ENCODE measurements at regions not wholly inside any gene's neighbourhood (a gene's known extent, or its start where the extent isn't known, plus 50 kb on each side); places are given as distances from the start of the nearest gene placed in this dataset.
"Not testable (repeated sequence)": the region's sequence is repeated elsewhere in the genome, so short reads cannot be mapped to it uniquely, and the experiment has no call there.

DNA sequence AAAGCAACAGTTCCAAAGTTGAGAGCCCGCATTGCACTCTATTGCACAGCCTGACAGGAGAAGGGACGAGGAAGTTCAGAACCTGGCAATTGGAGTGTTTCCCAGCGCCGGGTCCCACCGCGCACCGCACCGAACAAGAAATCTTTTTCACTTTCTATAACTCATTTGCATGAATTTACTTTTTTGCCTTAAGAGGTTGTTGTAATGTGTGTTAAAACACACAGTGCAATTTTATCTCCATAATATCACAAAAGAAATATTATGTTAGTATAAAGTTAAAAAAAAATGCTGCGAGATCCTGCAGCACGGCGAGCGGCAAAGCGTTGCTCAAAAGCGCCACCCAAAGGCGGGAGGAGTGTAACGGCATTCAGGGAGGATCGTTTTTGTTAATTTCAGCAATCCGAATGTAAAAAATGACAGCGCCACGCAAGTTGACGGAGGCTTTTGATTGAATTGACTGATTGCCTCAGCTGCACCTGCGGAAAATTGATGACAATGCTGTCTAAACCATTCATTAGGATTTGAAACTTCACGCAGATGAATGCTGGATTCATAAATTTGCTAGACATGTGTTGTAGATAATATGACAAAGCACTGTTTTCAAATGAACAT lies 303.6 kb upstream of the ZNF507 start:
- H3K4me3 ChIP-seq: no peak overlapping the region
- no peaks in the 10 kb centered on the region for H3K36me3 ChIP-seq (replicated peaks)
- H3K9me3 ChIP-seq: no peaks in the 10 kb centered on the region
- peaks cover 31% of the 10 kb centered on the region for H3K27me3 ChIP-seq (ENCODE audit: low read depth)
- in situ Hi-C loops (cut with MboI; ENCODE audit: low sequenced_read_pairs): loop anchor here (25.0 kb wide), 1 partner anchor 1354 kb away; no protein-coding TSS in a partner anchor
- H3K4me1 ChIP-seq: no peaks in the 10 kb centered on the region
- peak; percentile 62 to 68 for DNase-seq (ENCODE audit: low spot score in 2 of 2)

DNA sequence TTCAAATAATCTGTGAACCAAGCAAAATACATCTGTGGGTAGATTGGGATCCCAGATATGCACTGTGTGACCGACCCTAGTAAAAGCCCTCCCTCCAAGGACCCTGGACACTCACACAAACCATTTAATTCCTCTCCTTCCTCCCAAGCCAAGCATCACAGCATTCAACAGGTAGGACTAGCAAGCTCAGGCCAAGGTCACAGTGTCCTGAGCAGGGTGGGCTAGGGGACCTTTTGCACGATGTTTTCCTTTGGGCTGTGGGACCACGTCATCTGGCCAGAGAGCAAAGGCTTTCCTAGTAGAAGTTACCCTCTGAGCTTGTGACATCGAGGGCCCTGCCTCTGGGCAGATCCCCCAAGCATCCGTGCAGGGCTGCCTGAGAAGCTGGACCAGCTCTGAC lies 297.6 kb upstream of the ZNF507 start:
- no peaks in the 10 kb centered on the region for H3K36me3 ChIP-seq (replicated peaks)
- DNase-seq (ENCODE audit: low spot score in 2 of 2): no peak
- in situ Hi-C loops (cut with MboI; ENCODE audit: low sequenced_read_pairs): loop anchor here (25.0 kb wide), 1 partner anchor 1360 kb away; no protein-coding TSS in a partner anchor

DNA sequence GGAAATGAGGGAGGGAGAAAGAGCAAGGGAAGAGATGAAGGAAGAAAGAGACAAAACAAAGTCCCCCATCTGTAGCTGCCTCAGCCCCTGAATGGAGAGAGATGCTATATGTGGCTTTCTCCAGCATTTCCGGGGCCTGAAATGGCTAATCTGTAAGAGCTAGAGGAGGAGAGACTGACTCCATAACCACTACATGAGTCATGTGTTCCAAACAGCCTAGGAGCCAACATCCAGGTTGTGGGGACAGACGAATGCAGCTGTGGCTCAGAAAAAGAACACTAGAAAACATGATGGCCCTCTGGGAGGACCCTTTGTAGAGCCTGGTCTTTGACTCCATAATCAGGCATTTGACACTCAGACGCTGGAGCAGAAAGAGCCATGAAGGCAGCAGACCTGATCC lies 292.0 kb upstream of the ZNF507 start:
- in situ Hi-C loops (cut with MboI; ENCODE audit: low sequenced_read_pairs): no loop called here

More for the DNA sequence above, 297.6 kb upstream of the ZNF507 start:
- Histone ChIP-seq H3K4me1 (no peaks in the 10 kb centered on the region), H3K27me3 (ENCODE audit: low read depth) (0 out of 2 replicates have a peak, but pooled peaks cover 2% of the 10 kb centered on the region), H3K9me3 (no peaks in the 10 kb centered on the region), H3K4me3 (no peak overlapping the region)

DNA sequence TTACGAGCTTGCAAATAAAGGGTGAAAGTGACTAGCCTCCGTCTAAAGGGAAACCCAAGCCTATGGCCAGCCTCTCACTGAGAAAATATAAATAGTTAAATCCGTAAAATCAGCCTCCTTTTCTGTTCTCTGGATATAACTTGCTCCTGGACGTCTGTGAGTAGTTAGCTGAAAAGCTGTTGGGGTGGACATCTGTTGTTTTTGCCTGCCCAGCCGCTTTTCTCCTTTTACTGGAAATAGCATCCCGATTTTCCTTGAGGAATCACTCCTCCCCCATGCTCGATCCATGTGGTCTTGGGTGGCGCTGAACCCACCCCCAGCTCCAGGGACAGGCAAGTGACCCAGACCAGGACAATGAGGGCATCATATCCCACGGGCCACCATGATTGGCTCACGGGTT lies 291.5 kb upstream of the ZNF507 start:
- Histone ChIP-seq H3K9me3 (no peaks in the 10 kb centered on the region), H3K4me1 (no peaks in the 10 kb centered on the region), H3K27me3 (ENCODE audit: low read depth) (no peaks in the 10 kb centered on the region), H3K36me3 (replicated peaks) (no peaks in the 10 kb centered on the region), H3K4me3 (no peak overlapping the region)
- in situ Hi-C loops (cut with MboI; ENCODE audit: low sequenced_read_pairs): no loop called here
- DNase-seq (ENCODE audit: low spot score in 2 of 2): no peak

More for the DNA sequence above, 292.0 kb upstream of the ZNF507 start:
- H3K4me1 ChIP-seq: no peaks in the 10 kb centered on the region
- H3K9me3 ChIP-seq: no peaks in the 10 kb centered on the region
- H3K27me3 ChIP-seq (ENCODE audit: low read depth): no peaks in the 10 kb centered on the region
- no peaks in the 10 kb centered on the region for H3K36me3 ChIP-seq (replicated peaks)
- no peak overlapping the region for H3K4me3 ChIP-seq
- no peak for DNase-seq (ENCODE audit: low spot score in 2 of 2)

- in situ Hi-C loops (cut with MboI; ENCODE audit: low sequenced_read_pairs): no loop called here
- H3K4me3 ChIP-seq: no peak overlapping the region
- H3K9me3 ChIP-seq: no peaks in the 10 kb centered on the region
- H3K4me1 ChIP-seq: no peaks in the 10 kb centered on the region
- no peaks in the 10 kb centered on the region for H3K36me3 ChIP-seq (replicated peaks)
- no peaks in the 10 kb centered on the region for H3K27me3 ChIP-seq (ENCODE audit: low read depth)
- DNase-seq (ENCODE audit: low spot score in 2 of 2): no peak
Observed at GRCh38 chr19:32058131-32058530, 287.3 kb upstream of the ZNF507 start.

DNA sequence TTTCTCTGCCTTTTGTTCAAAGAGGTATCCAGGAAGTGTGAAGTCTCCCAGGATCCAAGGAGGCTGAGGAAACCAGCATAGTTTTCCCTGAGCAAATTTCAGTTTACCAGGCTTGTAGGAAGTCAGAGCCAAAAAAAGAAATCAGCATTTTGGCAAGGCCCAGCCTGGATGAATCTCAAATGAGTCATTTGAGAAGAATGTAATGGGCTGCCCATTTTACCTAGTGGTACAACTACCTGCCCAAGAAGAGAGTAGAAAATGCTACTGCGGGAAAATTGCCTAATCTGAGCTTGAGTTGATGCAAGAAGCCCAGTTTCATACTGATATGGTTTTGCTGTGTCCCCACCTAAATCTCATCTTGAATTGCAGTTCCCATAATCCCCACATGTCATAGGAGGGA lies 284.1 kb upstream of the ZNF507 start:
- H3K4me1 ChIP-seq: no peaks in the 10 kb centered on the region
- in situ Hi-C loops (cut with MboI; ENCODE audit: low sequenced_read_pairs): no loop called here
- DNase-seq (ENCODE audit: low spot score in 2 of 2): no peak
- peaks cover 2% of the 10 kb centered on the region for H3K27me3 ChIP-seq (ENCODE audit: low read depth)
- H3K4me3 ChIP-seq: no peak overlapping the region
- no peaks in the 10 kb centered on the region for H3K36me3 ChIP-seq (replicated peaks)
- H3K9me3 ChIP-seq: no peaks in the 10 kb centered on the region

- H3K27me3 ChIP-seq (ENCODE audit: low read depth): peaks cover 2% of the 10 kb centered on the region
- no peaks in the 10 kb centered on the region for H3K4me1 ChIP-seq
- in situ Hi-C loops (cut with MboI; ENCODE audit: low sequenced_read_pairs): no loop called here
- H3K9me3 ChIP-seq: no peaks in the 10 kb centered on the region
- DNase-seq (ENCODE audit: low spot score in 2 of 2): no peak
- no peak overlapping the region for H3K4me3 ChIP-seq
- no peaks in the 10 kb centered on the region for H3K36me3 ChIP-seq (replicated peaks)
Observed at GRCh38 chr19:32063601-32064000, 281.8 kb upstream of the ZNF507 start.

DNA sequence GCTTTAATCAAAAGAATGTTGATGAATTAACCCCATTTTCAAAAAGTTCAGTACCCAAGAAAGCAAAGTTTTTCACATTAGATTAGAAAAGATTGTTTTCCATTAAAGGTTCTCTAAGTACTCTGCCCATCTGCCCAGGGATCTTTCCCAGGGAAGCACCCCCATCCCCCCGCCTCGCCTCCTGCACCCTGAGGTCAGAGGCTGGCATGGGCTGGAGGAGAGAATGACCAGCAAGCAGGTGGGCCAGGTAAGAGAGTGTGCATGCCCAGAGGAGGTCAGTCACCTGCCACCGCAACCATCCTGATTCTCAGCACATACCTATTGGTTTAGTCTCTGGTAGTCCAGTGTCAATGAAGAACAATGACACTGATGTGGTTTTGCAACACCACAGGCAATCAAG lies 279.4 kb upstream of the ZNF507 start:
- peaks cover 2% of the 10 kb centered on the region for H3K27me3 ChIP-seq (ENCODE audit: low read depth)
- no peak overlapping the region for H3K4me3 ChIP-seq
- in situ Hi-C loops (cut with MboI; ENCODE audit: low sequenced_read_pairs): no loop called here
- H3K4me1 ChIP-seq: no peaks in the 10 kb centered on the region
- H3K9me3 ChIP-seq: no peaks in the 10 kb centered on the region
- no peak for DNase-seq (ENCODE audit: low spot score in 2 of 2)
- no peaks in the 10 kb centered on the region for H3K36me3 ChIP-seq (replicated peaks)

GRCh38 chr19:32067685-32068084 lies 277.7 kb upstream of the ZNF507 start:
- H3K4me1 ChIP-seq: no peaks in the 10 kb centered on the region
- no peaks in the 10 kb centered on the region for H3K36me3 ChIP-seq (replicated peaks)
- H3K27me3 ChIP-seq (ENCODE audit: low read depth): peaks cover 2% of the 10 kb centered on the region
- no peak overlapping the region for H3K4me3 ChIP-seq
- in situ Hi-C loops (cut with MboI; ENCODE audit: low sequenced_read_pairs): no loop called here
- peak in 1 of 2 experiments; percentile 21 for DNase-seq (ENCODE audit: low spot score in 2 of 2)
- no peaks in the 10 kb centered on the region for H3K9me3 ChIP-seq

- Histone ChIP-seq H3K9me3 (no peaks in the 10 kb centered on the region), H3K36me3 (replicated peaks) (no peaks in the 10 kb centered on the region), H3K4me3 (no peak overlapping the region), H3K27me3 (ENCODE audit: low read depth) (peaks cover 2% of the 10 kb centered on the region), H3K4me1 (no peaks in the 10 kb centered on the region)
- DNase-seq (ENCODE audit: low spot score in 2 of 2): no peak
- in situ Hi-C loops (cut with MboI; ENCODE audit: low sequenced_read_pairs): no loop called here
Observed at GRCh38 chr19:32068793-32069192, 276.6 kb upstream of the ZNF507 start.

DNA sequence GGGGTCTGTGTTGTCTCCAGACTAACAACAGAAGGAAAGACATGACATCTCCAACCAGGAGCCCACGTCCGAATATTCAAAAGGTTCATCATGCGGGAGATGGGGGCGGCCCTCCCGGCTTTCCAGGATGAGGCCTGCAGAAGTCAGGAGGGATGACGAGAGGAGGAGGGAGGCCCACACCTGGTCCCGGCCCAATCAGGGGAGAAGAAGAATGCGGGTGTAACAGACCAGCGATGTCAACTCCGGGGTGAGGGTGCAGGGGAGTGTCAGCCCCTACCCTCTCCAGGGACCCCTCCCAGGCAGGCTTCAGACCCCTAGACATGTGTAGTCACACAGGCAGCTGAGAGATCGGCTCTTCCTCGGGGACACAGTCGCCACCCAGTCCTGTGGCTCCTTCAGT lies 275.3 kb upstream of the ZNF507 start:
- Histone ChIP-seq H3K4me3 (no peak overlapping the region), H3K36me3 (replicated peaks) (no peaks in the 10 kb centered on the region), H3K4me1 (no peaks in the 10 kb centered on the region), H3K9me3 (no peaks in the 10 kb centered on the region), H3K27me3 (ENCODE audit: low read depth) (no peaks in the 10 kb centered on the region; the same call in 1 of the 2 replicates)
- in situ Hi-C loops (cut with MboI; ENCODE audit: low sequenced_read_pairs): no loop called here
- DNase-seq (ENCODE audit: low spot score in 2 of 2): no peak

- Histone ChIP-seq H3K4me1 (no peaks in the 10 kb centered on the region), H3K27me3 (ENCODE audit: low read depth) (no peaks in the 10 kb centered on the region), H3K9me3 (no peaks in the 10 kb centered on the region), H3K4me3 (no peak overlapping the region), H3K36me3 (replicated peaks) (no peaks in the 10 kb centered on the region)
- in situ Hi-C loops (cut with MboI; ENCODE audit: low sequenced_read_pairs): no loop called here
- no peak for DNase-seq (ENCODE audit: low spot score in 2 of 2)
Observed at GRCh38 chr19:32082028-32082427, 263.4 kb upstream of the ZNF507 start.

DNA sequence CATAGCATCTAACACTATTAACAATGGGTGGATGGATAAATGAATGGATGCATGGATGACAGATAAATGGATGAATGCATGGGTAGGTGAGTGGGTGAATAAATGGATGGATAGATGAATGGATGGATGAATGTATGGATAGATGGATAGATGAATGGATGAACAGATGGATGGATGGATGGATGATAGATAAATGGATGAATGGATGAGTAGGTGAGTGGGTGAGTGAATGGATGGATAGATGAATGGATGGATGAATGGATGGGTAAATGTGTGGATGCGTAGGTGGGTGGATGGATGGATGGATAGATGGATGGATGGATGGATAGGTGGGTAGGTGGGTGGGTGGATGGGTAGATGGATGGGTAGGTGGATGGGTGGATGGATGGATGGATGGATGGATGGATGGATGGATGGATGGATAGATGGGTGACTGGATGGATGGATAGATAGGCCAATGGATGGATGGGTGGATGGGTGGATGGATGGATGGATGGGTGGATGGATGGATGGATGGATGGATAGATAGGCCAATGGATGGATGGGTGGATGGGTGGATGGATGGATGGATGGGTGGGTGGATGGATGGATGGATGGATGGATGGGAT lies 260.6 kb upstream of the ZNF507 start:
- H3K9me3 ChIP-seq; in situ Hi-C loops (cut with MboI; ENCODE audit: low sequenced_read_pairs); DNase-seq (ENCODE audit: low spot score in 2 of 2); H3K4me3 ChIP-seq; H3K27me3 ChIP-seq (ENCODE audit: low read depth); H3K4me1 ChIP-seq; H3K36me3 ChIP-seq (replicated peaks): not testable (repeated sequence)

- in situ Hi-C loops (cut with MboI; ENCODE audit: low sequenced_read_pairs): no loop called here
Observed at GRCh38 chr19:32091241-32091640, 254.2 kb upstream of the ZNF507 start.

More at GRCh38 chr19:32091241-32091640, 254.2 kb upstream of the ZNF507 start:
- Histone ChIP-seq H3K36me3 (replicated peaks) (no peaks in the 10 kb centered on the region), H3K27me3 (ENCODE audit: low read depth) (no peaks in the 10 kb centered on the region), H3K4me1 (no peaks in the 10 kb centered on the region), H3K4me3 (no peak overlapping the region), H3K9me3 (no peaks in the 10 kb centered on the region)
- DNase-seq (ENCODE audit: low spot score in 2 of 2): no peak
